GM12878 (cell line): ENCODE measurements at regions not wholly inside any gene's neighbourhood (a gene's known extent, or its start where the extent isn't known, plus 50 kb on each side); places are given as distances from the start of the nearest gene placed in this dataset.
A peak's percentile ranks its signal among the peaks of the same experiment; 100 is the strongest.

Experiments
- ATAC-seq: fragments of 200-7000 bp; cut with Tn5 transposase; 3 replicates; pipeline ENCODE4 v1.9.1; 2020; ENCODE audit warnings: mild to moderate bottlenecking, moderate library complexity
- BruUV-seq: library from RNA; stranded (reverse); fragments of 400-500 nt; replicated peaks from 2 replicates; lab custom pipeline; 2021; lab: Mats Ljungman, UMichigan
- CTCF ChIA-PET: fragments of 300-600 bp; sonication (Branson Sonifier 250); formaldehyde crosslinking; extraction: SDS; loops from one replicate; lab custom pipeline; 2021; ENCODE audit warnings: inconsistent platforms; lab: Yijun Ruan, JAX
- POLR2A ChIA-PET: fragments of 350-600 bp; formaldehyde crosslinking; extraction: SDS; loops from one replicate; lab custom pipeline; 2021; ENCODE audit warnings: inconsistent platforms; lab: Charles Lee
- RAD21 ChIA-PET: fragments of 300-600 bp; sonication (Branson Sonifier 250); formaldehyde crosslinking; loops from one replicate; lab custom pipeline; 2023; ENCODE audit warnings: antibody characterized with exemption; ENCODE audit not compliant: unreplicated experiment; lab: Charles Lee
- SMC1A ChIA-PET: fragments of 300-600 bp; sonication (Branson Sonifier 250); formaldehyde crosslinking; loops from one replicate; lab custom pipeline; 2023; ENCODE audit not compliant: unreplicated experiment, uncharacterized antibody; lab: Charles Lee
- DNase-seq: peaks from one replicate; pipeline ENCODE4 v3.0.0-alpha.2; 2011; ENCODE audit warnings: low read depth, low spot score
- FAIRE-seq: peaks from 3 replicates; lab custom pipeline; 2011; peaks lifted over from hg19 to GRCh38; lab: Jason Lieb, UNC
- H2AFZ ChIP-seq: 2 replicates; pipeline ENCODE4 v1.6.0; 2011; ENCODE audit warnings: low read depth, low read length, control low read depth; ENCODE audit not compliant: control insufficient read depth
- H3K27ac ChIP-seq: 2 replicates; pipeline ENCODE4 v1.5.1; 2011; ENCODE audit warnings: control low read depth; ENCODE audit not compliant: control insufficient read depth, insufficient read depth
- H3K27me3 ChIP-seq, 2 experiments: replicated peaks in 1 of 2; 2 replicates each; pipeline versions ENCODE4 v1.6.0 to v1.6.1; 2011; ENCODE audit warnings: low read length in 1 of 2; ENCODE audit not compliant: control insufficient read depth in 2 of 2, insufficient read depth in 2 of 2
- H3K36me3 ChIP-seq, 2 experiments: 2 replicates each; pipeline ENCODE4 v1.5.1; 2011; ENCODE audit warnings: low read length in 1 of 2; ENCODE audit not compliant: control insufficient read depth in 2 of 2, insufficient read depth in 2 of 2
- H3K4me1 ChIP-seq: 2 replicates; pipeline ENCODE4 v1.6.1; 2011; ENCODE audit warnings: mild to moderate bottlenecking, low read length, moderate library complexity, mixed read lengths; ENCODE audit not compliant: control insufficient read depth, insufficient read depth
- H3K4me2 ChIP-seq: 2 replicates; pipeline ENCODE4 v1.6.0; 2011; ENCODE audit warnings: control low read depth; ENCODE audit not compliant: control insufficient read depth, insufficient read depth
- H3K4me3 ChIP-seq: fragments of 200-600 bp; sonication (generic); 2 replicates; pipeline ENCODE4 v1.5.1; 2016
- H3K79me2 ChIP-seq: 2 replicates; pipeline ENCODE4 v1.6.0; 2011; ENCODE audit warnings: low read length; ENCODE audit not compliant: control insufficient read depth, insufficient read depth
- H3K9ac ChIP-seq: 2 replicates; pipeline ENCODE4 v1.8.0; 2011; ENCODE audit warnings: low read length, control low read depth, mixed read lengths; ENCODE audit not compliant: control insufficient read depth, insufficient read depth
- H3K9me3 ChIP-seq: replicated peaks from 3 replicates; pipeline ENCODE4 v1.5.1; 2011; ENCODE audit warnings: mild to moderate bottlenecking, low read length; ENCODE audit not compliant: control insufficient read depth, insufficient read depth
- H4K20me1 ChIP-seq: 2 replicates; pipeline ENCODE4 v1.6.0; 2011; ENCODE audit not compliant: control insufficient read depth, insufficient read depth
- CHD2 ChIP-seq: IDR thresholded peaks from 2 replicates; pipeline ENCODE4 v1.6.1; 2011; ENCODE audit warnings: low read depth, low read length, improper control_type of control experiment, borderline replicate concordance
- CREM ChIP-seq: IDR thresholded peaks from 2 replicates; pipeline ENCODE4 v1.6.1; 2014; ENCODE audit warnings: antibody characterized with exemption, low read depth
- DPF2 ChIP-seq: fragments of 450-650 bp; IDR thresholded peaks from 2 replicates; pipeline ENCODE4 v1.6.1; 2017; ENCODE audit warnings: mild to moderate bottlenecking
- EGR1 ChIP-seq, 2 experiments: IDR thresholded peaks; 1 replicate in 1 of 2; 2 replicates in 1 of 2; pipeline ENCODE4 v1.6.1; 2011 to 2012; ENCODE audit warnings: low read depth in 2 of 2, low read length in 2 of 2, borderline replicate concordance in 1 of 2, mild to moderate bottlenecking in 1 of 2, moderate library complexity in 1 of 2
- JUNB ChIP-seq: IDR thresholded peaks from 2 replicates; pipeline ENCODE4 v1.6.1; 2016; ENCODE audit warnings: antibody characterized with exemption, mild to moderate bottlenecking
- NFXL1 ChIP-seq: fragments of 450-650 bp; IDR thresholded peaks from 2 replicates; pipeline ENCODE4 v1.6.1; 2017; ENCODE audit warnings: antibody characterized with exemption, mild to moderate bottlenecking, borderline replicate concordance
- RUNX3 ChIP-seq: IDR thresholded peaks from 2 replicates; pipeline ENCODE4 v1.6.1; 2012; ENCODE audit warnings: low read length, inconsistent platforms
- SMC3 ChIP-seq: IDR thresholded peaks from 2 replicates; pipeline ENCODE4 v1.6.1; 2011; ENCODE audit warnings: low read length, improper control_type of control experiment, borderline replicate concordance
- TAF1 ChIP-seq: IDR thresholded peaks from 2 replicates; pipeline ENCODE4 v1.6.1; 2011; ENCODE audit warnings: mild to moderate bottlenecking, low read depth, low read length, borderline replicate concordance
- TARDBP ChIP-seq: IDR thresholded peaks from 2 replicates; pipeline ENCODE4 v1.6.1; 2016; ENCODE audit warnings: borderline replicate concordance
- YY1 ChIP-seq: IDR thresholded peaks from 2 replicates; pipeline ENCODE4 v1.6.1; 2011; ENCODE audit warnings: low read depth, mild to moderate bottlenecking, low read length
- ZNF207 ChIP-seq: fragments of 450-650 bp; IDR thresholded peaks from 2 replicates; pipeline ENCODE4 v1.6.1; 2014; ENCODE audit warnings: antibody characterized with exemption, mild to moderate bottlenecking, borderline replicate concordance
- ZNF24 ChIP-seq: fragments of 450-650 bp; IDR thresholded peaks from 2 replicates; pipeline ENCODE4 v1.6.1; 2017; ENCODE audit warnings: antibody characterized with exemption, mild to moderate bottlenecking
- WGBS: methylation state at CpG from one replicate; pipeline ENCODE4 v1.1.6; 2016; ENCODE audit warnings: low lambda C conversion rate; ENCODE audit not compliant: insufficient replicate concordance, insufficient coverage; ENCODE audit errors: missing lambda C conversion rate; 5-methylcytosine and 5-hydroxymethylcytosine counted together
- in situ Hi-C: fragments of 300-500 bp; cut with MboI; formaldehyde crosslinking; loops from 9 replicates; pipeline ENCODE4 v1.14.3; 2018; ENCODE audit warnings: mixed read lengths
- intact Hi-C: fragments of 100-400 bp; cut with micrococcal nuclease; formaldehyde crosslinking; loops from one replicate; pipeline ENCODE4 v1.14.2; 2022; ENCODE audit not compliant: unreplicated experiment
- TF ChIP-seq, protein P1 (sequence below): fragments of 450-650 bp; IDR thresholded peaks from 2 replicates; pipeline ENCODE4 v1.6.1; 2016; ENCODE audit warnings: mild to moderate bottlenecking, moderate library complexity, borderline replicate concordance
- TF ChIP-seq, protein P2 (sequence below): fragments of 450-650 bp; IDR thresholded peaks from 2 replicates; pipeline ENCODE4 v1.6.1; 2017; ENCODE audit warnings: mild to moderate bottlenecking
- TF ChIP-seq, protein P3 (sequence below): fragments of 450-650 bp; IDR thresholded peaks from 2 replicates; pipeline ENCODE4 v1.6.1; 2016; ENCODE audit warnings: mild to moderate bottlenecking

DNA sequence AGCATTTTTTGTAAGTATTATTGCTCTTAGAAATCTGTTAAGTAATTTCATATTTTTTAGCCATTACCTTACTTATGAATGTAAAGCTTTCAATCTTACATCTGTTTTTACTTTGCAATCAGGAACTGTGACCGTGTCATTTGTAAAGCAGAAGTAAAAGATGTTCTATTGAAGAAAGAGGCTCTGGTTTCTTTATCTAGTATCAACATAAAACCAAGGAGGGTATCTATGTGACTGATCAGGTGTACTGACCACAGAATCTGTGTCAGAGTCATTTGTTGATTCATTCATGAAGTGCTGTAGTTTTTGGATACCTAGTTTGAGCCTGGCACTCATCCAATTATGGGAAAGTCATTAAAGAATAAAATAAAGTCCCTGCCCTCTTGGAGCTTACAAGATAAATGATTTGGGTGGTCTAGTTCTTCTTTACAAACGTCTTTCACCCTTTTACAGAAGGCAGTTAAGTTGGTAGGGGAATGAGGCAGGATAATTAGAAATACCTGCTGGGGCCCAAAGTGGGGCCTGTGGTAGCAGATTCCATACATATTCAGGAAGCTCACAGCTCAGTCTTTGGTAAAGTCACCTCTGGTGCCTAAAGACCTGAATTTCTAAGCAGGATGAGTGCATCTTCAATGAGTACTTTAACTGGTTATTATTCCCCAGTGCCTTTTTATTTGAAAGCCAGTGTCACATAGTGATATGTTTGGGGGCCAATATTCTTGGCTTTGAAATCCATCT, 260.6 kb upstream of the NT5C1B start:
- WGBS = 0% methylated on average over 2 of the region's 2 CpGs
- Histone ChIP-seq H3K27ac (no peak overlapping the region), H3K9ac (no peak overlapping the region), H2AFZ (no peak overlapping the region), H3K9me3 (no peaks in the 10 kb centered on the region), H3K4me1 (peaks cover under 1% of the 10 kb centered on the region; the same call in 1 of the 2 replicates), H3K27me3 (no peaks in the 10 kb centered on the region), H4K20me1 (no peaks in the 10 kb centered on the region), H3K79me2 (no peaks in the 10 kb centered on the region), H3K4me3 (no peak overlapping the region), H3K36me3 (no peaks in the 10 kb centered on the region), H3K4me2 (no peak overlapping the region)
- FAIRE-seq = no peak
- intact Hi-C loops (no loop called here), in situ Hi-C loops (no loop called here)
- ATAC-seq = peak; percentile 48
- BruUV-seq = no TSS peak
- TF ChIP-seq YY1 = no peak
- no peak for TF ChIP-seq ZNF24
- peak; percentile 58 for TF ChIP-seq JUNB
- TF ChIP-seq NFXL1 = no peak
- no peak for TF ChIP-seq SMC3
- no peak for TF ChIP-seq DPF2
- TF ChIP-seq RUNX3 = peak; percentile 66
- no peak for TF ChIP-seq TARDBP
- no peak for TF ChIP-seq CHD2
- no peak for TF ChIP-seq ZNF207
- TF ChIP-seq, protein P1, sequence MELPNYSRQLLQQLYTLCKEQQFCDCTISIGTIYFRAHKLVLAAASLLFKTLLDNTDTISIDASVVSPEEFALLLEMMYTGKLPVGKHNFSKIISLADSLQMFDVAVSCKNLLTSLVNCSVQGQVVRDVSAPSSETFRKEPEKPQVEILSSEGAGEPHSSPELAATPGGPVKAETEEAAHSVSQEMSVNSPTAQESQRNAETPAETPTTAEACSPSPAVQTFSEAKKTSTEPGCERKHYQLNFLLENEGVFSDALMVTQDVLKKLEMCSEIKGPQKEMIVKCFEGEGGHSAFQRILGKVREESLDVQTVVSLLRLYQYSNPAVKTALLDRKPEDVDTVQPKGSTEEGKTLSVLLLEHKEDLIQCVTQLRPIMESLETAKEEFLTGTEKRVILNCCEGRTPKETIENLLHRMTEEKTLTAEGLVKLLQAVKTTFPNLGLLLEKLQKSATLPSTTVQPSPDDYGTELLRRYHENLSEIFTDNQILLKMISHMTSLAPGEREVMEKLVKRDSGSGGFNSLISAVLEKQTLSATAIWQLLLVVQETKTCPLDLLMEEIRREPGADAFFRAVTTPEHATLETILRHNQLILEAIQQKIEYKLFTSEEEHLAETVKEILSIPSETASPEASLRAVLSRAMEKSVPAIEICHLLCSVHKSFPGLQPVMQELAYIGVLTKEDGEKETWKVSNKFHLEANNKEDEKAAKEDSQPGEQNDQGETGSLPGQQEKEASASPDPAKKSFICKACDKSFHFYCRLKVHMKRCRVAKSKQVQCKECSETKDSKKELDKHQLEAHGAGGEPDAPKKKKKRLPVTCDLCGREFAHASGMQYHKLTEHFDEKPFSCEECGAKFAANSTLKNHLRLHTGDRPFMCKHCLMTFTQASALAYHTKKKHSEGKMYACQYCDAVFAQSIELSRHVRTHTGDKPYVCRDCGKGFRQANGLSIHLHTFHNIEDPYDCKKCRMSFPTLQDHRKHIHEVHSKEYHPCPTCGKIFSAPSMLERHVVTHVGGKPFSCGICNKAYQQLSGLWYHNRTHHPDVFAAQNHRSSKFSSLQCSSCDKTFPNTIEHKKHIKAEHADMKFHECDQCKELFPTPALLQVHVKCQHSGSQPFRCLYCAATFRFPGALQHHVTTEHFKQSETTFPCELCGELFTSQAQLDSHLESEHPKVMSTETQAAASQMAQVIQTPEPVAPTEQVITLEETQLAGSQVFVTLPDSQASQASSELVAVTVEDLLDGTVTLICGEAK = no peak
- no peak for TF ChIP-seq TAF1
- no peak for TF ChIP-seq EGR1 (IDR thresholded peaks at IDR 0.05; ENCODE audit: borderline replicate concordance in 1 of 2, low read depth in 2 of 2, low read length in 2 of 2)
- TF ChIP-seq, protein P2, sequence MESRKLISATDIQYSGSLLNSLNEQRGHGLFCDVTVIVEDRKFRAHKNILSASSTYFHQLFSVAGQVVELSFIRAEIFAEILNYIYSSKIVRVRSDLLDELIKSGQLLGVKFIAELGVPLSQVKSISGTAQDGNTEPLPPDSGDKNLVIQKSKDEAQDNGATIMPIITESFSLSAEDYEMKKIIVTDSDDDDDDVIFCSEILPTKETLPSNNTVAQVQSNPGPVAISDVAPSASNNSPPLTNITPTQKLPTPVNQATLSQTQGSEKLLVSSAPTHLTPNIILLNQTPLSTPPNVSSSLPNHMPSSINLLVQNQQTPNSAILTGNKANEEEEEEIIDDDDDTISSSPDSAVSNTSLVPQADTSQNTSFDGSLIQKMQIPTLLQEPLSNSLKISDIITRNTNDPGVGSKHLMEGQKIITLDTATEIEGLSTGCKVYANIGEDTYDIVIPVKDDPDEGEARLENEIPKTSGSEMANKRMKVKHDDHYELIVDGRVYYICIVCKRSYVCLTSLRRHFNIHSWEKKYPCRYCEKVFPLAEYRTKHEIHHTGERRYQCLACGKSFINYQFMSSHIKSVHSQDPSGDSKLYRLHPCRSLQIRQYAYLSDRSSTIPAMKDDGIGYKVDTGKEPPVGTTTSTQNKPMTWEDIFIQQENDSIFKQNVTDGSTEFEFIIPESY = no peak
- no peak for TF ChIP-seq CREM
- TF ChIP-seq, protein P3, sequence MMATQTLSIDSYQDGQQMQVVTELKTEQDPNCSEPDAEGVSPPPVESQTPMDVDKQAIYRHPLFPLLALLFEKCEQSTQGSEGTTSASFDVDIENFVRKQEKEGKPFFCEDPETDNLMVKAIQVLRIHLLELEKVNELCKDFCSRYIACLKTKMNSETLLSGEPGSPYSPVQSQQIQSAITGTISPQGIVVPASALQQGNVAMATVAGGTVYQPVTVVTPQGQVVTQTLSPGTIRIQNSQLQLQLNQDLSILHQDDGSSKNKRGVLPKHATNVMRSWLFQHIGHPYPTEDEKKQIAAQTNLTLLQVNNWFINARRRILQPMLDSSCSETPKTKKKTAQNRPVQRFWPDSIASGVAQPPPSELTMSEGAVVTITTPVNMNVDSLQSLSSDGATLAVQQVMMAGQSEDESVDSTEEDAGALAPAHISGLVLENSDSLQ = no peak
- RAD21 ChIA-PET = no interaction called here
- POLR2A ChIA-PET = no interaction called here
- CTCF ChIA-PET = no interaction called here
- SMC1A ChIA-PET = no interaction called here
- DNase-seq = no peak
